Activated CD4-positive, alpha-beta T cell treated with anti-CD3 and anti-CD28 coated beads, Interleukin-2, amount 10 ng/mL, durations not matched to agents 7 days and 5 days (primary cell): ENCODE measurements at regions not wholly inside any gene's neighbourhood (a gene's known extent, or its start where the extent isn't known, plus 50 kb on each side); places are given as distances from the start of the nearest gene placed in this dataset.

Source experiments
- CTCF ChIA-PET: fragments of 350-600 bp; sonication (Branson Sonifier 250); formaldehyde crosslinking; loops from one replicate; lab custom pipeline; 2021; ENCODE audit warnings: antibody characterized with exemption; lab: Charles Lee
- POLR2A ChIA-PET: fragments of 350-600 bp; sonication (Branson Sonifier 250); formaldehyde crosslinking; loops from one replicate; lab custom pipeline; 2021; ENCODE audit warnings: antibody characterized with exemption; lab: Charles Lee
- DNase-seq: peaks from one replicate; pipeline ENCODE4 v3.0.0-alpha.2; 2020
- H3K27ac Mint-ChIP-seq: one replicate; pipeline ENCODE4 v1.8.0; 2021; ENCODE audit warnings: mild to moderate bottlenecking, moderate library complexity, mixed read lengths
- H3K27me3 Mint-ChIP-seq: one replicate; pipeline ENCODE4 v1.8.0; 2021; ENCODE audit warnings: mixed read lengths
- H3K36me3 Mint-ChIP-seq: one replicate; pipeline ENCODE4 v1.8.0; 2021; ENCODE audit warnings: low read depth, mixed read lengths
- H3K4me1 Mint-ChIP-seq: one replicate; pipeline ENCODE4 v1.8.0; 2021; ENCODE audit warnings: mixed read lengths
- H3K4me3 Mint-ChIP-seq: one replicate; pipeline ENCODE4 v1.8.0; 2021; ENCODE audit warnings: mild to moderate bottlenecking, moderate library complexity, mixed read lengths
- H3K9me3 Mint-ChIP-seq: one replicate; pipeline ENCODE4 v1.8.0; 2021; ENCODE audit warnings: mixed read lengths

GRCh38 chr2:9780368-9781130 lies 62.7 kb upstream of the TAF1B start:
- H3K27ac Mint-ChIP-seq: peak overlapping the region; percentile 82
- DNase-seq: peak; percentile 35
- H3K9me3 Mint-ChIP-seq: peaks cover 9% of the 10 kb centered on the region
- peaks cover 60% of the 10 kb centered on the region for H3K4me1 Mint-ChIP-seq
- ChIA-PET POLR2A (no interaction called here), CTCF (interaction anchor here (0.9 to 1.1 kb wide), 2 partner anchors 10 to 17 kb away, joined by 3 to 5 read pairs; no protein-coding TSS in a partner anchor)
- peaks cover 4% of the 10 kb centered on the region for H3K36me3 Mint-ChIP-seq
- H3K27me3 Mint-ChIP-seq: no peaks in the 10 kb centered on the region
- peak overlapping the region; percentile 45 for H3K4me3 Mint-ChIP-seq

- no peak for DNase-seq
- H3K4me3 Mint-ChIP-seq: no peak overlapping the region
- H3K4me1 Mint-ChIP-seq: peaks cover 60% of the 10 kb centered on the region
- peaks cover 9% of the 10 kb centered on the region for H3K9me3 Mint-ChIP-seq
- peaks cover 4% of the 10 kb centered on the region for H3K36me3 Mint-ChIP-seq
- ChIA-PET POLR2A (no interaction called here), CTCF (interaction anchor here (0.9 to 3.3 kb wide), 5 partner anchors 8 to 225 kb away, joined by 3 to 31 read pairs (median 4); partner anchors contain the start of gene ADAM17)
- peak overlapping the region; percentile 91 for H3K27ac Mint-ChIP-seq
- H3K27me3 Mint-ChIP-seq: peaks cover 2% of the 10 kb centered on the region
Measured at GRCh38 chr2:9781252-9781651, 62.0 kb upstream of the TAF1B start.

GRCh38 chr2:9782197-9782719 lies 61.0 kb upstream of the TAF1B start:
- peak overlapping the region; percentile 40 for H3K4me3 Mint-ChIP-seq
- peaks cover 64% of the 10 kb centered on the region for H3K4me1 Mint-ChIP-seq
- H3K27me3 Mint-ChIP-seq: peaks cover 2% of the 10 kb centered on the region
- peaks cover 10% of the 10 kb centered on the region for H3K9me3 Mint-ChIP-seq
- H3K27ac Mint-ChIP-seq: peak overlapping the region; percentile 91
- DNase-seq: peak; percentile 86
- peaks cover 4% of the 10 kb centered on the region for H3K36me3 Mint-ChIP-seq
- ChIA-PET CTCF (interaction anchor here (0.6 to 3.3 kb wide), 11 partner anchors 9 to 321 kb away, joined by 3 to 31 read pairs (median 4); partner anchors contain the start of gene ADAM17), POLR2A (interaction anchor here (0.6 to 1.0 kb wide), 2 partner anchors 61 to 151 kb away, joined by 3 read pairs; partner anchors contain the start of genes TAF1B and YWHAQ)

- POLR2A ChIA-PET: no interaction called here
- H3K27ac Mint-ChIP-seq: no peak overlapping the region
- no peak for DNase-seq
- H3K4me3 Mint-ChIP-seq: no peak overlapping the region
- peaks cover 10% of the 10 kb centered on the region for H3K36me3 Mint-ChIP-seq
- CTCF ChIA-PET: interaction anchor here (1.5 to 4.7 kb wide), 2 partner anchors 10 to 31 kb away, joined by 3 to 29 read pairs; no protein-coding TSS in a partner anchor
- peaks cover 14% of the 10 kb centered on the region for H3K4me1 Mint-ChIP-seq
- H3K27me3 Mint-ChIP-seq: peaks cover 2% of the 10 kb centered on the region
- H3K9me3 Mint-ChIP-seq: peaks cover 15% of the 10 kb centered on the region
Measured at GRCh38 chr2:9789371-9789770, 53.9 kb upstream of the TAF1B start.

GRCh38 chr2:9790702-9791225 lies 52.5 kb upstream of the TAF1B start:
- DNase-seq: no peak
- H3K4me3 Mint-ChIP-seq: no peak overlapping the region
- no peak overlapping the region for H3K27ac Mint-ChIP-seq
- H3K36me3 Mint-ChIP-seq: peaks cover 8% of the 10 kb centered on the region
- H3K27me3 Mint-ChIP-seq: peaks cover under 1% of the 10 kb centered on the region
- POLR2A ChIA-PET: no interaction called here
- peaks cover 13% of the 10 kb centered on the region for H3K4me1 Mint-ChIP-seq
- CTCF ChIA-PET: interaction anchor here (1.2 kb wide), 1 partner anchor 13 kb away, joined by 4 read pairs; no protein-coding TSS in a partner anchor
- peaks cover 11% of the 10 kb centered on the region for H3K9me3 Mint-ChIP-seq

- Mint-ChIP-seq H3K4me3 (no peak overlapping the region), H3K4me1 (peaks cover 13% of the 10 kb centered on the region), H3K36me3 (peaks cover 8% of the 10 kb centered on the region), H3K27me3 (no peaks in the 10 kb centered on the region), H3K9me3 (peaks cover 11% of the 10 kb centered on the region), H3K27ac (no peak overlapping the region)
- no peak for DNase-seq
- CTCF ChIA-PET: no interaction called here
- POLR2A ChIA-PET: no interaction called here
Measured at GRCh38 chr2:9791711-9792110, 51.6 kb upstream of the TAF1B start.

- peaks cover 3% of the 10 kb centered on the region for H3K36me3 Mint-ChIP-seq
- CTCF ChIA-PET: interaction anchor here (1.0 to 2.4 kb wide), 3 partner anchors 10 to 22 kb away, joined by 4 to 8 read pairs (median 4); no protein-coding TSS in a partner anchor
- no peak overlapping the region for H3K27ac Mint-ChIP-seq
Measured at GRCh38 chr2:9793156-9793917, 49.9 kb upstream of the TAF1B start.

More at GRCh38 chr2:9793156-9793917, 49.9 kb upstream of the TAF1B start:
- no peak for DNase-seq
- POLR2A ChIA-PET: no interaction called here
- Mint-ChIP-seq H3K4me3 (no peak overlapping the region), H3K9me3 (peaks cover 5% of the 10 kb centered on the region), H3K4me1 (peaks cover 15% of the 10 kb centered on the region), H3K27me3 (no peaks in the 10 kb centered on the region)
